Stimulated activated effector memory CD8-positive, alpha-beta T cell treated with anti-CD3 and anti-CD28 coated beads, Interleukin-12 subunit alpha, Interleukin-12 subunit beta, amount 100 ng/mL, for 72 hours (primary cell): ENCODE measurements at regions not wholly inside any gene's neighbourhood (a gene's known extent, or its start where the extent isn't known, plus 50 kb on each side); places are given as distances from the start of the nearest gene placed in this dataset.
"Not testable (repeated sequence)": the region's sequence is repeated elsewhere in the genome, so short reads cannot be mapped to it uniquely, and the experiment has no call there.

Source experiments
- ATAC-seq: fragments of 150-1000 bp; cut with Tn5 transposase; 2 replicates; pipeline ENCODE4 v1.10.0; 2021
- DNase-seq, 2 donors: peaks; one replicate each; pipeline ENCODE4 v3.0.0; 2021 to 2022; ENCODE audit warnings: low spot score in 2 of 2
- H3K27ac Mint-ChIP-seq: one replicate; pipeline ENCODE4 v1.8.0; 2022; ENCODE audit warnings: mild to moderate bottlenecking, mixed read lengths
- H3K36me3 Mint-ChIP-seq: one replicate; pipeline ENCODE4 v1.8.0; 2022; ENCODE audit warnings: mild to moderate bottlenecking, mixed read lengths
- H3K4me1 Mint-ChIP-seq: one replicate; pipeline ENCODE4 v1.8.0; 2022; ENCODE audit warnings: mixed read lengths
- H3K4me3 Mint-ChIP-seq: one replicate; pipeline ENCODE4 v1.8.0; 2022; ENCODE audit warnings: mild to moderate bottlenecking, mixed read lengths
- H3K9me3 Mint-ChIP-seq: one replicate; pipeline ENCODE4 v1.8.0; 2022; ENCODE audit warnings: mixed read lengths

- H3K36me3 Mint-ChIP-seq, ATAC-seq, H3K27ac Mint-ChIP-seq, H3K4me1 Mint-ChIP-seq, H3K9me3 Mint-ChIP-seq, H3K4me3 Mint-ChIP-seq, DNase-seq: not testable (repeated sequence)
Observed at GRCh38 chr10:46816126-46816525, 95.1 kb upstream of the PTPN20 start.

DNA sequence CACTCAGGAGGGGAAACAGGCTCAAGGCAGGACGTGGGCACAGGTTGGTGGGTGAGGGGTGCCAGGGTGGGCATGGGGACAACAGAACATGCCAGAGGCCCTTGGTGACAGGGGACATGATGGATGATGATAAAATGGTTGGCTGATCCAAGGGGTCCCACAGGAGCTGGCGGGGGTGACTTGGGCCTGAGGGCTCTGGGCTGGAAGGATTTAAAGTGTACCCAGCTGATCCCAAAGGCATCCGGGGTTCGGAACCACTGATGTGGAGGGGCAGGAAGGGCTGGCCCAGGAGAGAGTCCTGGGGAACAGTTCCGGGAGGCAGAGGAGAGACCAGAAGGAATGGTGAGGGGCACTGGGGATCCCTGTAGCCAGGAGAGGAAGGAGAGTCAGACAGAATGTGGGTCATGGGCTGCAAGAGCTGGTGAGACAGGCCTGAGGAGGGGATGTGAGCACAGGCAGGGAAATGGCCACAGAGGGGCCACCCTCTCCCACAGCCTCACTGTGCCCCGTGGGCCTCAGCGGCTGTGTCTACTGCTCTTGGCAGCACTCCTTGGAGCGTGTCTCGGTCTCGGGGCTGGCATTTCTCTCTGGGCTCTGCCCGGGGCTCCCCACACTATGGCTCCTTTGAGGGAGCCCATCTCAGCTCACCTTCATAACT lies 70.7 kb upstream of the PTPN20 start:
- not testable (repeated sequence) for H3K9me3 Mint-ChIP-seq, H3K4me1 Mint-ChIP-seq, H3K4me3 Mint-ChIP-seq, H3K27ac Mint-ChIP-seq, H3K36me3 Mint-ChIP-seq, DNase-seq
- ATAC-seq = peak; percentile 26

DNA sequence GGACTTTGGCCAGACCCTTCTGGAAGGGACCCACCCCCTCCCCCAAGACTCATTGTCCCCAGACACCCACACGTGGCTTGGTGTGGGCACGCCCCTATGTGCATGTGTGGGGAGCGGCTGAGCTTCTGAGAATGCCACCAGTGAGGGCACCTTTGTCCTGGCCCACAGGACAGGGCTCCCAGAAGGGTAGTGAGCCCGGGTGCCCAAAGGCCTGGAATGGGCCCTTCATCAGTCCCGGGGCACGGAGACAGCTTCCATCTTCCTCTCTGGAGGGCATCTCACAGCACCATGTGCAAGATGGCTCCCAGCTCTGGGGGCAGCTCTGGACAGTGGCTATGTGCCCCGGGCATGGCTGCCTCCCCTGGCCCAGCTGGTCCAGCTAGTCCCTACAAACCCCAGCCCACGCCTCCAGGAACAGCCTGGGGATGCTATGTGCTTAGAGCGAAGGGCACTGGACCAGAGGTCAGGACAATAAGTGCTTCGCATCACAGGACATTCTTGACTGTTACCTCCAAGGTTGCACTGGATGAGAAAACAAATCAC lies 70.1 kb upstream of the PTPN20 start:
- not testable (repeated sequence) for H3K36me3 Mint-ChIP-seq, H3K4me1 Mint-ChIP-seq, ATAC-seq, H3K27ac Mint-ChIP-seq, H3K4me3 Mint-ChIP-seq, H3K9me3 Mint-ChIP-seq, DNase-seq

GRCh38 chr10:46845194-46845593 lies 66.0 kb upstream of the PTPN20 start:
- not testable (repeated sequence) for ATAC-seq, H3K4me1 Mint-ChIP-seq, H3K27ac Mint-ChIP-seq, H3K4me3 Mint-ChIP-seq, H3K9me3 Mint-ChIP-seq, DNase-seq, H3K36me3 Mint-ChIP-seq

- ATAC-seq, H3K4me3 Mint-ChIP-seq, H3K27ac Mint-ChIP-seq, H3K36me3 Mint-ChIP-seq, DNase-seq, H3K9me3 Mint-ChIP-seq, H3K4me1 Mint-ChIP-seq: not testable (repeated sequence)
Observed at GRCh38 chr10:46845640-46846039, 65.6 kb upstream of the PTPN20 start.

DNA sequence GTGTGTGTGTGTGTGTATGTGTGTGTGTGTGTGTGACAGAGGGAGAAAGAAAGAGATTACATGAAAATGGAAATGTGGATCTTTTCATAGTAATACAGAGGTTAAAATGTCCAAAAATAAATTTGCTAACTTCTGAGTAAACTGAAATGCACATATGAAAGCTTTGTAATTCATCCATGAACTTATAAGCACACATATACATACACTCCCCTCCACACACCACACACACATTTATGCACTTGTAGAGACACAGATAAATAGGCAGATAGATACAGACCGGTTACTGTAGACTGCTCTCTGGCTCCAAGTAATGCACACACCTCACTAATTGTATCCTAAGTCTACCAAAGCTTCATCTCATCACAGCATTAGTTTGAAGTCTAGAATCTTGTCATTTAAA lies 50.5 kb upstream of the PTPN20 start:
- H3K36me3 Mint-ChIP-seq, H3K4me1 Mint-ChIP-seq, DNase-seq, H3K9me3 Mint-ChIP-seq, H3K27ac Mint-ChIP-seq, ATAC-seq, H3K4me3 Mint-ChIP-seq: not testable (repeated sequence)
